ENCODE measurements at regions not wholly inside any gene's neighbourhood (a gene's known extent, or its start where the extent isn't known, plus 50 kb on each side); places are given as distances from the start of the nearest gene placed in this dataset.

GRCh38 chr5:60018091-60018490 is 124.6 kb upstream of the PDE4D start:
- H3F3A ChIP-seq (ENCODE audit: insufficient read depth), result no peaks in the 10 kb centered on the region
- H3K79me2 ChIP-seq (ENCODE audit: insufficient read depth), result no peaks in the 10 kb centered on the region
- no peaks in the 10 kb centered on the region for H3K9me3 ChIP-seq (ENCODE audit: low read depth)
- no peak for DNase-seq
- H4K20me1 ChIP-seq (ENCODE audit: insufficient read depth), result no peaks in the 10 kb centered on the region
- no peak overlapping the region for H2AFZ ChIP-seq
- H3K9me2 ChIP-seq (ENCODE audit: insufficient read depth), result no peaks in the 10 kb centered on the region
- TF ChIP-seq EZH2phosphoT487 (IDR thresholded peaks at IDR 0.05; ENCODE audit: insufficient read depth, low read depth) (no peak), EZH2 (IDR thresholded peaks at IDR 0.05; ENCODE audit: insufficient read depth, poor library complexity, severe bottlenecking) (no peak)
- in situ Hi-C loops (cut with MboI), result no loop called here
- H3K9ac ChIP-seq, result no peak overlapping the region
- no peaks in the 10 kb centered on the region for H3K27me3 ChIP-seq (replicated peaks; ENCODE audit: insufficient read depth)
- no peak overlapping the region for H3K4me2 ChIP-seq (ENCODE audit: unreplicated experiment)
- no peak overlapping the region for H3K27ac ChIP-seq
- no peaks in the 10 kb centered on the region for H3K36me3 ChIP-seq (ENCODE audit: low read depth)
- H3K4me3 ChIP-seq, result no peak overlapping the region
- H3K4me1 ChIP-seq (ENCODE audit: insufficient read depth), result no peaks in the 10 kb centered on the region

GRCh38 chr5:60014331-60014730 is 120.8 kb upstream of the PDE4D start:
- H3K79me2 ChIP-seq (ENCODE audit: insufficient read depth), result no peaks in the 10 kb centered on the region
- H3K27ac ChIP-seq, result no peak overlapping the region
- H4K20me1 ChIP-seq (ENCODE audit: insufficient read depth), result no peaks in the 10 kb centered on the region
- H3K4me1 ChIP-seq (ENCODE audit: insufficient read depth), result no peaks in the 10 kb centered on the region
- no peak overlapping the region for H3K4me3 ChIP-seq
- H3K27me3 ChIP-seq (replicated peaks; ENCODE audit: insufficient read depth), result no peaks in the 10 kb centered on the region
- in situ Hi-C loops (cut with MboI), result no loop called here
- no peak for DNase-seq
- WGBS, 2 experiments (ENCODE audit: low coverage in 1 of 2, low lambda C conversion rate in 2 of 2, missing lambda C conversion rate in 2 of 2), result 19 to 21% methylated on average over 2 of the region's 2 CpGs
- no peaks in the 10 kb centered on the region for H3K36me3 ChIP-seq (ENCODE audit: low read depth)
- no peak overlapping the region for H3K4me2 ChIP-seq (ENCODE audit: unreplicated experiment)
- H3K9ac ChIP-seq, result no peak overlapping the region
- no peaks in the 10 kb centered on the region for H3K9me3 ChIP-seq (ENCODE audit: low read depth)
- no peak overlapping the region for H2AFZ ChIP-seq
- TF ChIP-seq EZH2phosphoT487 (IDR thresholded peaks at IDR 0.05; ENCODE audit: insufficient read depth, low read depth), result no peak
- no peaks in the 10 kb centered on the region for H3F3A ChIP-seq (ENCODE audit: insufficient read depth)
- no peaks in the 10 kb centered on the region for H3K9me2 ChIP-seq (ENCODE audit: insufficient read depth)

DNA sequence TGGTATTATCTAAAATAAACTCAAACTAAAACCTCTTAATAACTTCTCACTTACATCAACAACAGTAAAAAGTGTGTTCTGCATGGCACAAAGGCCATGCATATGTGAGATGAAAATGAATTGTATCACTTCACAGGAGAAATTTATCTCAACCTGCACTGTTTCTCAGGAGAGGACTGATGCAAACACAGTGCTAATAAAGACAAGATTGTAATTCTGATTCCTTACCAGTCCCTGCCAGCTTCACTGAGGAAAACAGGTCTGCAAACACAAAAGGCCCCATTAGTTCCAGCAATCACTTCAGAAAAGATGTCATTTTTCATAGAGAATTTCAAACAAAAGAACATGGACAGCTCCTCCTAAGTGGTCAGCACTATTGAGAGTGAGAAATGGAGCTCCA is 117.3 kb upstream of the PDE4D start:
- TF ChIP-seq EZH2 (IDR thresholded peaks at IDR 0.05; ENCODE audit: insufficient read depth, poor library complexity, severe bottlenecking) (no peak), EZH2phosphoT487 (IDR thresholded peaks at IDR 0.05; ENCODE audit: insufficient read depth, low read depth) (no peak)
- DNase-seq, result no peak

DNA sequence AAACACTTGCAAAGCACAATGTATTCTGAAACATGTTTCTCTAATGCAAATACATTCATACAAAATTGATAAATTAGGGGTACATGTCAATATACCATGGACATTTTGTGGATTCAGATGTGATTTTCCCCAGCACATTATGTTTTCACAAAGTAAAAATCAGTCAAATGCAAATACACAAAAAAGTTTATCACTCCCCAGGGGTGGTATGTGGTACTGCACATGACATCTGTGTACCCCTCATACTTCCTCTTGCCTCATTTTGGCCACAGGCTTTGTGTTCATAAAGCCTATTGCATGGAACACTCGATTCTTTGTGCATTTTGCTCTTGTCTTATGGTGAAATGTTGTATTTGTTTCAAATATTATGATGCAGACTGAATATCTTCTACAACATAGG is 116.8 kb upstream of the PDE4D start:
- no peak for TF ChIP-seq EZH2phosphoT487 (IDR thresholded peaks at IDR 0.05; ENCODE audit: insufficient read depth, low read depth)
- no peak for TF ChIP-seq EZH2 (IDR thresholded peaks at IDR 0.05; ENCODE audit: insufficient read depth, poor library complexity, severe bottlenecking)
- Histone ChIP-seq H3K27me3 (replicated peaks; ENCODE audit: insufficient read depth) (no peaks in the 10 kb centered on the region), H2AFZ (no peak overlapping the region), H3K9me3 (ENCODE audit: low read depth) (no peaks in the 10 kb centered on the region), H3K9ac (no peak overlapping the region), H3K4me1 (ENCODE audit: insufficient read depth) (no peaks in the 10 kb centered on the region), H4K20me1 (ENCODE audit: insufficient read depth) (no peaks in the 10 kb centered on the region), H3F3A (ENCODE audit: insufficient read depth) (no peaks in the 10 kb centered on the region), H3K9me2 (ENCODE audit: insufficient read depth) (no peaks in the 10 kb centered on the region), H3K27ac (no peak overlapping the region), H3K79me2 (ENCODE audit: insufficient read depth) (no peaks in the 10 kb centered on the region), H3K4me3 (no peak overlapping the region), H3K4me2 (ENCODE audit: unreplicated experiment) (no peak overlapping the region), H3K36me3 (ENCODE audit: low read depth) (no peaks in the 10 kb centered on the region)
- no peak for DNase-seq
- WGBS, 2 experiments (ENCODE audit: low coverage in 1 of 2, low lambda C conversion rate in 2 of 2, missing lambda C conversion rate in 2 of 2), result 0% methylated on average over 1 of the region's 1 CpG
- in situ Hi-C loops (cut with MboI), result no loop called here

More for the DNA sequence above, 117.3 kb upstream of the PDE4D start:
- Histone ChIP-seq H3K4me1 (ENCODE audit: insufficient read depth) (no peaks in the 10 kb centered on the region), H3K27ac (no peak overlapping the region), H3K4me2 (ENCODE audit: unreplicated experiment) (no peak overlapping the region), H3F3A (ENCODE audit: insufficient read depth) (no peaks in the 10 kb centered on the region), H3K79me2 (ENCODE audit: insufficient read depth) (no peaks in the 10 kb centered on the region), H3K27me3 (replicated peaks; ENCODE audit: insufficient read depth) (no peaks in the 10 kb centered on the region), H4K20me1 (ENCODE audit: insufficient read depth) (no peaks in the 10 kb centered on the region), H3K9me3 (ENCODE audit: low read depth) (no peaks in the 10 kb centered on the region), H3K9ac (no peak overlapping the region), H3K4me3 (no peak overlapping the region), H3K36me3 (ENCODE audit: low read depth) (no peaks in the 10 kb centered on the region), H3K9me2 (ENCODE audit: insufficient read depth) (no peaks in the 10 kb centered on the region), H2AFZ (no peak overlapping the region)
- in situ Hi-C loops (cut with MboI), result no loop called here

DNA sequence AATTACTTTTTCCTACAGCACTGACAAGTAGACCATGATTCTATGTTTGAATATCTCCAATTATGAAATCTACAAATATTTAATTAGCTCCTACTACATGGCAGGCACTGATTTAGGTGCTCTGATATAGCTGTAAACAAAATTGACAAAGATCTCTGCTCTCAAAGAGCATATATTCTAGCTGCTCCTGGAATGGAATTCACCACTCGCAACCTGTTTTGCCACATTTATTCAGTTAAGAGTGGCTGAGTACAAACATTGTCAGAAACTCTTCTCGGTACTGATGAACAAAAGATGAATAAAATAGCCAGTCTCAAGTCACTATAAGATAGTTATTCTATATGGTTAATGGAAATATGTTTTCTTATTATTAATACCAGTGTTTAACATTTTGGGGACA is 114.2 kb upstream of the PDE4D start:
- no peaks in the 10 kb centered on the region for H3K79me2 ChIP-seq (ENCODE audit: insufficient read depth)
- no peaks in the 10 kb centered on the region for H3K4me1 ChIP-seq (ENCODE audit: insufficient read depth)
- H3K27ac ChIP-seq, result no peak overlapping the region
- TF ChIP-seq EZH2phosphoT487 (IDR thresholded peaks at IDR 0.05; ENCODE audit: insufficient read depth, low read depth), result no peak
- TF ChIP-seq EZH2 (IDR thresholded peaks at IDR 0.05; ENCODE audit: insufficient read depth, poor library complexity, severe bottlenecking), result no peak
- H3K36me3 ChIP-seq (ENCODE audit: low read depth), result no peaks in the 10 kb centered on the region
- H2AFZ ChIP-seq, result no peak overlapping the region
- H3K4me3 ChIP-seq, result no peak overlapping the region
- no peaks in the 10 kb centered on the region for H3F3A ChIP-seq (ENCODE audit: insufficient read depth)
- H4K20me1 ChIP-seq (ENCODE audit: insufficient read depth), result no peaks in the 10 kb centered on the region
- no peak for DNase-seq
- no peak overlapping the region for H3K4me2 ChIP-seq (ENCODE audit: unreplicated experiment)
- no peaks in the 10 kb centered on the region for H3K27me3 ChIP-seq (replicated peaks; ENCODE audit: insufficient read depth)
- H3K9ac ChIP-seq, result no peak overlapping the region
- in situ Hi-C loops (cut with MboI), result no loop called here
- no peaks in the 10 kb centered on the region for H3K9me3 ChIP-seq (ENCODE audit: low read depth)
- no peaks in the 10 kb centered on the region for H3K9me2 ChIP-seq (ENCODE audit: insufficient read depth)
- WGBS, 2 experiments (ENCODE audit: low coverage in 1 of 2, low lambda C conversion rate in 2 of 2, missing lambda C conversion rate in 2 of 2), result 26 to 36% methylated on average over 2 of the region's 2 CpGs

Measured in GM23248 (cell line).